Panc1 (cell line): ENCODE measurements at regions not wholly inside any gene's neighbourhood (a gene's known extent, or its start where the extent isn't known, plus 50 kb on each side); places are given as distances from the start of the nearest gene placed in this dataset.

Source experiments
- ATAC-seq: fragments of 200-7000 bp; cut with Tn5 transposase; 2 replicates; pipeline ENCODE4 v1.9.1; 2020; ENCODE audit warnings: mild to moderate bottlenecking, moderate library complexity
- BruUV-seq: library from RNA; stranded (reverse); fragments of 400-500 nt; replicated peaks from 2 replicates; lab custom pipeline; 2021; lab: Mats Ljungman, UMichigan
- CTCF ChIA-PET: fragments of 300-600 bp; sonication (Branson Sonifier 250); formaldehyde crosslinking; loops from one replicate; lab custom pipeline; 2022; ENCODE audit warnings: antibody characterized with exemption; lab: Charles Lee
- POLR2A ChIA-PET: fragments of 300-600 bp; sonication (Branson Sonifier 250); formaldehyde crosslinking; loops from one replicate; lab custom pipeline; 2022; ENCODE audit warnings: antibody characterized with exemption; lab: Charles Lee
- DNase-seq: peaks from one replicate; pipeline ENCODE4 v3.0.0-alpha.2; 2010; ENCODE audit warnings: low read depth, low spot score
- H3K27ac ChIP-seq: 2 replicates; pipeline ENCODE4 v1.5.1; 2011; ENCODE audit warnings: mild to moderate bottlenecking, low read length, inconsistent platforms
- H3K27me3 ChIP-seq: fragments of 200-500 bp; sonication (Bioruptor generic); 2 replicates; pipeline ENCODE4 v1.6.0; 2014; ENCODE audit warnings: low read length, inconsistent platforms; ENCODE audit not compliant: control insufficient read depth, insufficient read depth
- H3K36me3 ChIP-seq: fragments of 200-500 bp; sonication (Bioruptor generic); 2 replicates; pipeline ENCODE4 v1.5.1; 2014; ENCODE audit warnings: inconsistent platforms, mild to moderate bottlenecking, low read length, moderate library complexity; ENCODE audit not compliant: control insufficient read depth, insufficient read depth
- H3K4me1 ChIP-seq: 2 replicates; pipeline ENCODE4 v1.5.1; 2011; ENCODE audit warnings: inconsistent platforms, mild to moderate bottlenecking, low read length, moderate library complexity; ENCODE audit not compliant: control insufficient read depth, insufficient read depth
- H3K4me3 ChIP-seq, 2 experiments: 2 replicates each; pipeline ENCODE4 v1.5.1; 2011 to 2012; ENCODE audit warnings: low read depth in 2 of 2, low read length in 2 of 2, mild to moderate bottlenecking in 2 of 2, inconsistent platforms in 1 of 2, moderate library complexity in 1 of 2
- H3K9me3 ChIP-seq: fragments of 200-500 bp; sonication (Bioruptor generic); 2 replicates; pipeline ENCODE4 v1.5.1; 2014; ENCODE audit warnings: low read depth, mild to moderate bottlenecking, inconsistent platforms, low read length, moderate library complexity; ENCODE audit not compliant: control insufficient read depth, insufficient read depth
- POLR2AphosphoS5 ChIP-seq: IDR thresholded peaks from 2 replicates; pipeline ENCODE4 v1.6.1; 2012; ENCODE audit warnings: mild to moderate bottlenecking, low read depth, low read length, moderate library complexity
- SIN3A ChIP-seq: IDR thresholded peaks from 2 replicates; pipeline ENCODE4 v1.6.1; 2012; ENCODE audit warnings: low read depth, mild to moderate bottlenecking, low read length, moderate library complexity, borderline replicate concordance; ENCODE audit not compliant: insufficient read depth
- TCF7L2 ChIP-seq: IDR thresholded peaks from 2 replicates; pipeline ENCODE4 v1.6.1; 2011; ENCODE audit warnings: mild to moderate bottlenecking, low read depth, low read length, inconsistent platforms
- in situ Hi-C: cut with HindIII; loops from 2 replicates; pipeline ENCODE4 v1.10.0; 2016; ENCODE audit warnings: low sequenced_read_pairs, low pct_unique_long_range_greater_than_20kb
- intact Hi-C: fragments of 100-400 bp; cut with micrococcal nuclease; formaldehyde crosslinking; loops from one replicate; pipeline ENCODE4 v1.10.0; 2022; ENCODE audit not compliant: unreplicated experiment
- TF ChIP-seq, protein P1 (sequence below), 2 experiments: IDR thresholded peaks; 2 replicates each; pipeline ENCODE4 v1.6.1; 2011 to 2012; ENCODE audit warnings: low read depth in 2 of 2, control low read depth in 1 of 2, low read length in 1 of 2, mild to moderate bottlenecking in 1 of 2, moderate library complexity in 1 of 2; ENCODE audit not compliant: insufficient read depth in 1 of 2
- TF ChIP-seq, protein P2 (sequence below): fragments of 450-650 bp; IDR thresholded peaks from 2 replicates; pipeline ENCODE4 v1.5.1; 2017; ENCODE audit warnings: mild to moderate bottlenecking

DNA sequence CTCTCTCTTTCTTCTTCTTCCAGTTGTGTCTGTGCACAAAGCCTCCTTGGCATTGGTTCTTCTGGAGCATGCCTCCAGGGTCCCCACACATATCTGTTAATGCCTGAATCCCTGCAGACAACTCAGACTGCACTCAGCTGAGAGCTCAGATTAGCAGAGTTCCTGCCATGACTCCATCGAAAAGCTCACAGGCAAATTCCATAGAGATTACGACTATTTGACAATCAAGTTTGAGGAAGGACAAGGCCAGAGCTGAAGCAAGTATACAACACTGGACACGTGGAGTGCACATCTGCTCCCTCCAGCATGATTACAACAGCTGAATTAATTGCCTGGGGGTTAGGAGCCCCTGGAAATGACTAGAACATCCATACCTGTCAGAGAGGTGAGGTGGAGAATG is 190.7 kb downstream of the INSIG2 start:
- Histone ChIP-seq H3K4me1 (no peaks in the 10 kb centered on the region), H3K4me3 (no peak overlapping the region), H3K27me3 (peaks cover 3% of the 10 kb centered on the region; the same call in 1 of the 2 replicates), H3K36me3 (no peaks in the 10 kb centered on the region), H3K27ac (no peak overlapping the region), H3K9me3 (no peaks in the 10 kb centered on the region)
- intact Hi-C loops (no loop called here), in situ Hi-C loops (no loop called here)
- DNase-seq: no peak
- no TSS peak for BruUV-seq
- ChIA-PET CTCF (no interaction called here), POLR2A (no interaction called here)
- ATAC-seq: no peak
- no peak for TF ChIP-seq POLR2AphosphoS5
- TF ChIP-seq, protein P1, sequence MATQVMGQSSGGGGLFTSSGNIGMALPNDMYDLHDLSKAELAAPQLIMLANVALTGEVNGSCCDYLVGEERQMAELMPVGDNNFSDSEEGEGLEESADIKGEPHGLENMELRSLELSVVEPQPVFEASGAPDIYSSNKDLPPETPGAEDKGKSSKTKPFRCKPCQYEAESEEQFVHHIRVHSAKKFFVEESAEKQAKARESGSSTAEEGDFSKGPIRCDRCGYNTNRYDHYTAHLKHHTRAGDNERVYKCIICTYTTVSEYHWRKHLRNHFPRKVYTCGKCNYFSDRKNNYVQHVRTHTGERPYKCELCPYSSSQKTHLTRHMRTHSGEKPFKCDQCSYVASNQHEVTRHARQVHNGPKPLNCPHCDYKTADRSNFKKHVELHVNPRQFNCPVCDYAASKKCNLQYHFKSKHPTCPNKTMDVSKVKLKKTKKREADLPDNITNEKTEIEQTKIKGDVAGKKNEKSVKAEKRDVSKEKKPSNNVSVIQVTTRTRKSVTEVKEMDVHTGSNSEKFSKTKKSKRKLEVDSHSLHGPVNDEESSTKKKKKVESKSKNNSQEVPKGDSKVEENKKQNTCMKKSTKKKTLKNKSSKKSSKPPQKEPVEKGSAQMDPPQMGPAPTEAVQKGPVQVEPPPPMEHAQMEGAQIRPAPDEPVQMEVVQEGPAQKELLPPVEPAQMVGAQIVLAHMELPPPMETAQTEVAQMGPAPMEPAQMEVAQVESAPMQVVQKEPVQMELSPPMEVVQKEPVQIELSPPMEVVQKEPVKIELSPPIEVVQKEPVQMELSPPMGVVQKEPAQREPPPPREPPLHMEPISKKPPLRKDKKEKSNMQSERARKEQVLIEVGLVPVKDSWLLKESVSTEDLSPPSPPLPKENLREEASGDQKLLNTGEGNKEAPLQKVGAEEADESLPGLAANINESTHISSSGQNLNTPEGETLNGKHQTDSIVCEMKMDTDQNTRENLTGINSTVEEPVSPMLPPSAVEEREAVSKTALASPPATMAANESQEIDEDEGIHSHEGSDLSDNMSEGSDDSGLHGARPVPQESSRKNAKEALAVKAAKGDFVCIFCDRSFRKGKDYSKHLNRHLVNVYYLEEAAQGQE (IDR thresholded peaks at IDR 0.05; ENCODE audit: insufficient read depth in 1 of 2, low read depth in 2 of 2, low read length in 1 of 2): no peak
- TF ChIP-seq SIN3A: no peak

DNA sequence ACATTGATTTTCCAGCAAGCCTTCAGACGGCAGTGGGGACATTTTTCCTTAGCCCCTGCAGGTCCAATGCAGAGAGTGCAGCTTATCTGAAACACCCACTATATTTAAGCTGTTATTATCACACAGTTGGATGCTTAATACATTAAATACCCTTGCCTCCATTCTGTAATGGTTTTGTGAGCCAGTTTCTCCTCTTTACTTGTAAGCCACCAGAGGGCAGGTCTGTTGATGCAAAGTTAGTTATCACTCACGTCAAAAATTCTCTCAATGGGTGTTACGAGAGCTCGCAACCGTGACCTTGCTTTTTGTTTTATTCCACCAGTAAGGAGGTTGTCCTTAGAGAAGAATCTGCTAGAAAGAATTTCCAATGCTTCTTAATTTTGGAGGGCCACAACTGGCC is 189.8 kb downstream of the INSIG2 start:
- ChIA-PET POLR2A (no interaction called here), CTCF (no interaction called here)

More for the DNA sequence above, 189.8 kb downstream of the INSIG2 start:
- Histone ChIP-seq H3K4me1 (no peaks in the 10 kb centered on the region), H3K36me3 (no peaks in the 10 kb centered on the region), H3K27me3 (peaks cover 3% of the 10 kb centered on the region; the same call in 1 of the 2 replicates), H3K27ac (no peak overlapping the region), H3K4me3 (no peak overlapping the region), H3K9me3 (no peaks in the 10 kb centered on the region)
- intact Hi-C loops (no loop called here), in situ Hi-C loops (no loop called here)
- DNase-seq (no peak), ATAC-seq (no peak)
- TF ChIP-seq, protein P2, sequence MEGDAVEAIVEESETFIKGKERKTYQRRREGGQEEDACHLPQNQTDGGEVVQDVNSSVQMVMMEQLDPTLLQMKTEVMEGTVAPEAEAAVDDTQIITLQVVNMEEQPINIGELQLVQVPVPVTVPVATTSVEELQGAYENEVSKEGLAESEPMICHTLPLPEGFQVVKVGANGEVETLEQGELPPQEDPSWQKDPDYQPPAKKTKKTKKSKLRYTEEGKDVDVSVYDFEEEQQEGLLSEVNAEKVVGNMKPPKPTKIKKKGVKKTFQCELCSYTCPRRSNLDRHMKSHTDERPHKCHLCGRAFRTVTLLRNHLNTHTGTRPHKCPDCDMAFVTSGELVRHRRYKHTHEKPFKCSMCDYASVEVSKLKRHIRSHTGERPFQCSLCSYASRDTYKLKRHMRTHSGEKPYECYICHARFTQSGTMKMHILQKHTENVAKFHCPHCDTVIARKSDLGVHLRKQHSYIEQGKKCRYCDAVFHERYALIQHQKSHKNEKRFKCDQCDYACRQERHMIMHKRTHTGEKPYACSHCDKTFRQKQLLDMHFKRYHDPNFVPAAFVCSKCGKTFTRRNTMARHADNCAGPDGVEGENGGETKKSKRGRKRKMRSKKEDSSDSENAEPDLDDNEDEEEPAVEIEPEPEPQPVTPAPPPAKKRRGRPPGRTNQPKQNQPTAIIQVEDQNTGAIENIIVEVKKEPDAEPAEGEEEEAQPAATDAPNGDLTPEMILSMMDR: no peak; the same call in 1 of the 2 replicates
- no peak for TF ChIP-seq TCF7L2
- TF ChIP-seq, protein P1 (IDR thresholded peaks at IDR 0.05; ENCODE audit: insufficient read depth in 1 of 2, low read depth in 2 of 2, low read length in 1 of 2): no peak
- no peak for TF ChIP-seq POLR2AphosphoS5
- no peak for TF ChIP-seq SIN3A
- BruUV-seq: no TSS peak
